Breast epithelium (tissue), 4 donors: ENCODE measurements at regions not wholly inside any gene's neighbourhood (a gene's known extent, or its start where the extent isn't known, plus 50 kb on each side); places are given as distances from the start of the nearest gene placed in this dataset.
A peak's percentile ranks its signal among the peaks of the same experiment; 100 is the strongest.

Source experiments
- DNase-seq, 2 donors: peaks; one replicate each; pipeline ENCODE4 v3.0.0-alpha.2; 2019; ENCODE audit warnings: low spot score in 2 of 2
- H3K27ac ChIP-seq, 2 donors: fragments of 200-600 bp; sonication (generic) in 1 of 2; one replicate each; pipeline ENCODE4 v1.5.1; 2016 to 2019; ENCODE audit warnings: mild to moderate bottlenecking in 1 of 2
- H3K27me3 ChIP-seq, 2 donors: fragments of 200-600 bp; sonication (generic) in 1 of 2; one replicate each; pipeline versions ENCODE4 v1.5.1 to v1.6.0; 2017 to 2019; ENCODE audit warnings: control low read depth in 1 of 2, mild to moderate bottlenecking in 1 of 2
- H3K36me3 ChIP-seq: fragments of 200-600 bp; one replicate; pipeline ENCODE4 v1.5.1; 2019
- H3K4me1 ChIP-seq, 2 donors: fragments of 200-600 bp; sonication (generic); one replicate each; pipeline ENCODE4 v1.5.1; 2016 to 2019; ENCODE audit warnings: control low read depth in 1 of 2
- H3K4me3 ChIP-seq, 3 donors: fragments of 200-600 bp; sonication (generic); 1 replicate in 2 of 3; 2 replicates in 1 of 3; pipeline ENCODE4 v1.5.1; 2016 to 2019; ENCODE audit warnings: mild to moderate bottlenecking in 3 of 3, moderate library complexity in 2 of 3
- H3K9me3 ChIP-seq, 2 donors: fragments of 200-600 bp; sonication (generic) in 1 of 2; one replicate each; pipeline ENCODE4 v1.5.1; 2016 to 2019; ENCODE audit warnings: control low read depth in 1 of 2
- CTCF ChIP-seq, 3 donors: fragments of 450-650 bp; IDR thresholded peaks; one replicate each; pipeline ENCODE4 v1.5.1; 2016 to 2017; ENCODE audit warnings: antibody characterized with exemption in 3 of 3, mild to moderate bottlenecking in 3 of 3, moderate library complexity in 3 of 3
- POLR2A ChIP-seq: fragments of 450-650 bp; IDR thresholded peaks from one replicate; pipeline ENCODE4 v1.6.1; 2016; ENCODE audit warnings: antibody characterized with exemption, mild to moderate bottlenecking, moderate library complexity
- POLR2AphosphoS5 ChIP-seq, 3 donors: sonication (generic); formaldehyde crosslinking; IDR thresholded peaks; one replicate each; pipeline ENCODE4 v1.6.1; 2017; ENCODE audit warnings: antibody characterized with exemption in 3 of 3
- intact Hi-C: fragments of 100-400 bp; cut with DNase I; formaldehyde crosslinking; loops from one replicate; pipeline ENCODE4 v1.15.1; 2023; ENCODE audit warnings: low total_unique reads

GRCh38 chr9:87084407-87084806 lies 137.1 kb upstream of the GAS1 start:
- no peak for DNase-seq
- TF ChIP-seq POLR2A, result no peak
- no peak for TF ChIP-seq POLR2AphosphoS5 (IDR thresholded peaks at IDR 0.05)
- TF ChIP-seq CTCF (IDR thresholded peaks at IDR 0.05), result no peak
- Histone ChIP-seq H3K9me3 (peaks cover 3 to 4% of the 10 kb centered on the region in 2 donors), H3K27ac (no peak overlapping the region), H3K4me3 (no peak overlapping the region), H3K27me3 (no peaks in the 10 kb centered on the region), H3K4me1 (no peaks in the 10 kb centered on the region), H3K36me3 (no peaks in the 10 kb centered on the region)
- intact Hi-C loops, result no loop called here

GRCh38 chr9:87085073-87085472 lies 137.8 kb upstream of the GAS1 start:
- Histone ChIP-seq H3K4me3 (no peak overlapping the region), H3K36me3 (no peaks in the 10 kb centered on the region), H3K27ac (no peak overlapping the region), H3K27me3 (no peaks in the 10 kb centered on the region), H3K4me1 (no peaks in the 10 kb centered on the region), H3K9me3 (peaks cover 3 to 4% of the 10 kb centered on the region in 2 donors)
- no peak for DNase-seq
- intact Hi-C loops, result no loop called here
- TF ChIP-seq CTCF (IDR thresholded peaks at IDR 0.05) (no peak), POLR2AphosphoS5 (IDR thresholded peaks at IDR 0.05) (no peak), POLR2A (no peak)

- Histone ChIP-seq H3K36me3 (no peaks in the 10 kb centered on the region), H3K4me3 (no peak overlapping the region), H3K27ac (peak overlapping the region; percentile 13 to 40), H3K27me3 (no peaks in the 10 kb centered on the region), H3K9me3 (peaks cover 3 to 4% of the 10 kb centered on the region in 2 donors), H3K4me1 (no peaks in the 10 kb centered on the region)
- intact Hi-C loops, result no loop called here
- DNase-seq, result no peak
- no peak for TF ChIP-seq CTCF (IDR thresholded peaks at IDR 0.05)
- no peak for TF ChIP-seq POLR2AphosphoS5 (IDR thresholded peaks at IDR 0.05)
- no peak for TF ChIP-seq POLR2A
Measured at GRCh38 chr9:87085521-87085920, 138.2 kb upstream of the GAS1 start.

- no peaks in the 10 kb centered on the region for H3K36me3 ChIP-seq
- DNase-seq, result no peak
- no peak for TF ChIP-seq POLR2A
- TF ChIP-seq CTCF (IDR thresholded peaks at IDR 0.05), result no peak
- TF ChIP-seq POLR2AphosphoS5 (IDR thresholded peaks at IDR 0.05), result no peak
- H3K27ac ChIP-seq, result peak overlapping the region; percentile 13 to 40
- H3K4me3 ChIP-seq, result no peak overlapping the region
- no peaks in the 10 kb centered on the region for H3K4me1 ChIP-seq
- intact Hi-C loops, result no loop called here
- H3K9me3 ChIP-seq, result peaks cover 3 to 4% of the 10 kb centered on the region in 2 donors
- no peaks in the 10 kb centered on the region for H3K27me3 ChIP-seq
Measured at GRCh38 chr9:87086221-87086818, 139.0 kb upstream of the GAS1 start.

- no peaks in the 10 kb centered on the region for H3K27me3 ChIP-seq
- no peaks in the 10 kb centered on the region for H3K36me3 ChIP-seq
- no peaks in the 10 kb centered on the region for H3K4me1 ChIP-seq
- H3K9me3 ChIP-seq, result peaks cover 3 to 4% of the 10 kb centered on the region in 2 donors
- no peak for DNase-seq
- no peak overlapping the region for H3K27ac ChIP-seq
- intact Hi-C loops, result no loop called here
- no peak for TF ChIP-seq POLR2A
- TF ChIP-seq CTCF (IDR thresholded peaks at IDR 0.05), result no peak
- no peak for TF ChIP-seq POLR2AphosphoS5 (IDR thresholded peaks at IDR 0.05)
- no peak overlapping the region for H3K4me3 ChIP-seq
Measured at GRCh38 chr9:87087197-87087596, 139.9 kb upstream of the GAS1 start.
